K562 (cell line): ENCODE measurements at regions not wholly inside any gene's neighbourhood (a gene's known extent, or its start where the extent isn't known, plus 50 kb on each side); places are given as distances from the start of the nearest gene placed in this dataset.

Experiments
- ATAC-seq: fragments of 200-7000 bp; cut with Tn5 transposase; 3 replicates; pipeline ENCODE4 v1.9.1; 2020; ENCODE audit warnings: moderate library complexity
- BruUV-seq: library from RNA; stranded (reverse); fragments of 400-500 nt; replicated peaks from 2 replicates; lab custom pipeline; 2021; lab: Mats Ljungman, UMichigan
- CTCF ChIA-PET: fragments of 300-600 bp; formaldehyde crosslinking; extraction: SDS; loops from one replicate; lab custom pipeline; 2021; ENCODE audit warnings: low intra/inter-chr PET ratio; lab: Yijun Ruan, JAX
- POLR2A ChIA-PET: fragments of 300-600, 350-650 bp; sonication (Branson Sonifier 250); formaldehyde crosslinking; extraction: SDS; loops from one replicate; lab custom pipeline; 2021; ENCODE audit warnings: antibody characterized with exemption, inconsistent platforms; lab: Yijun Ruan, JAX
- DNase-seq, 4 experiments: peaks; one replicate each; pipeline versions ENCODE4 v3.0.0 to v3.0.0-alpha.2; 2011 to 2018; ENCODE audit warnings: low spot score in 3 of 4, mixed read lengths in 3 of 4; ENCODE audit errors: extremely low read depth in 1 of 4
- FAIRE-seq: peaks from 2 replicates; lab custom pipeline; 2011; peaks lifted over from hg19 to GRCh38; lab: Jason Lieb, UNC
- H2AFZ ChIP-seq: 2 replicates; pipeline ENCODE4 v1.6.0; 2011; ENCODE audit warnings: low read depth, low read length, control low read depth, inconsistent platforms
- H3K27ac ChIP-seq: fragments of 200-600 bp; 3 replicates; pipeline ENCODE4 v1.8.0; 2011; ENCODE audit warnings: low read depth, mild to moderate bottlenecking, control low read depth, inconsistent platforms, low read length, moderate library complexity, mixed read lengths; ENCODE audit errors: extremely low read depth
- H3K27me3 ChIP-seq, 2 experiments: fragments of 300-600 bp in 1 of 2; 2 replicates in 1 of 2; 3 replicates in 1 of 2; pipeline versions ENCODE4 v1.6.0 to v1.8.0; 2011; ENCODE audit warnings: inconsistent platforms in 2 of 2, low read length in 2 of 2, mild to moderate bottlenecking in 1 of 2, mixed read lengths in 1 of 2, moderate library complexity in 1 of 2; ENCODE audit not compliant: control insufficient read depth in 2 of 2, insufficient read depth in 2 of 2
- H3K36me3 ChIP-seq: fragments of 300-600 bp; 3 replicates; pipeline ENCODE4 v1.8.0; 2011; ENCODE audit warnings: mild to moderate bottlenecking, low read length, inconsistent platforms; ENCODE audit not compliant: control insufficient read depth, insufficient read depth
- H3K4me1 ChIP-seq, 2 experiments: fragments of 200-600 bp in 1 of 2; replicated peaks in 1 of 2; 2 replicates in 1 of 2; 3 replicates in 1 of 2; pipeline versions ENCODE4 v1.5.1 to v1.8.0; 2011; ENCODE audit warnings: inconsistent platforms in 2 of 2, low read length in 2 of 2, mild to moderate bottlenecking in 1 of 2, mixed read lengths in 1 of 2, moderate library complexity in 1 of 2; ENCODE audit not compliant: control insufficient read depth in 2 of 2, insufficient read depth in 2 of 2
- H3K4me2 ChIP-seq: 2 replicates; pipeline ENCODE4 v1.6.1; 2011; ENCODE audit warnings: low read length, control low read depth, inconsistent platforms, mixed read lengths; ENCODE audit not compliant: insufficient read depth
- H3K4me3 ChIP-seq: fragments of 200-600 bp; sonication (generic), shearing (Covaris generic); 2 replicates; pipeline ENCODE4 v1.5.1; 2016; ENCODE audit warnings: control low read depth, inconsistent platforms
- H3K79me2 ChIP-seq: fragments of 200-600 bp; 3 replicates; pipeline ENCODE4 v1.8.0; 2011; ENCODE audit warnings: low read length, inconsistent platforms; ENCODE audit not compliant: control insufficient read depth, insufficient read depth
- H3K9ac ChIP-seq, 2 experiments: 2 replicates each; pipeline versions ENCODE4 v1.6.0 to v1.6.1; 2011; ENCODE audit warnings: low read depth in 2 of 2, low read length in 2 of 2, control low read depth in 1 of 2, inconsistent platforms in 1 of 2, mild to moderate bottlenecking in 1 of 2, mixed read lengths in 1 of 2; ENCODE audit not compliant: insufficient read depth in 1 of 2
- H3K9me1 ChIP-seq: one replicate; pipeline ENCODE4 v1.6.0; 2011; ENCODE audit warnings: inconsistent platforms, mild to moderate bottlenecking, low read length, moderate library complexity; ENCODE audit not compliant: control insufficient read depth, insufficient read depth
- H3K9me3 ChIP-seq: replicated peaks from 2 replicates; pipeline ENCODE4 v1.5.1; 2011; ENCODE audit warnings: low read depth, low read length, inconsistent platforms; ENCODE audit not compliant: control insufficient read depth, insufficient read depth
- H4K20me1 ChIP-seq: replicated peaks from 2 replicates; pipeline ENCODE4 v1.6.1; 2011; ENCODE audit warnings: low read length, inconsistent platforms, mixed read lengths; ENCODE audit not compliant: control insufficient read depth, insufficient read depth
- CBFA2T3 ChIP-seq: fragments of 450-650 bp; IDR thresholded peaks from 2 replicates; pipeline ENCODE4 v1.6.1; 2017
- ETV5 ChIP-seq: sonication (generic); formaldehyde crosslinking; IDR thresholded peaks from 2 replicates; pipeline ENCODE4 v1.4.0; 2020; ENCODE audit warnings: low read depth, mild to moderate bottlenecking, missing genetic modification reagents
- FOXP1 ChIP-seq: sonication (generic); formaldehyde crosslinking; IDR thresholded peaks from 2 replicates; pipeline ENCODE4 v1.8.0; 2022; ENCODE audit warnings: mild to moderate bottlenecking, missing genetic modification reagents
- HCFC1 ChIP-seq: IDR thresholded peaks from 2 replicates; pipeline ENCODE4 v1.6.1; 2012; ENCODE audit warnings: low read depth, low read length, improper control_type of control experiment
- MEF2A ChIP-seq: IDR thresholded peaks from 2 replicates; pipeline ENCODE4 v1.6.1; 2011; ENCODE audit warnings: low read depth, mild to moderate bottlenecking, low read length, moderate library complexity; ENCODE audit not compliant: control insufficient read depth
- RBM39 ChIP-seq: fragments of 200-400 bp; formaldehyde crosslinking; optimal IDR thresholded peaks from 2 replicates; pipeline ENCODE3; 2018; ENCODE audit warnings: low read depth, low read length
- SIX5 ChIP-seq, 2 experiments: IDR thresholded peaks; 2 replicates each; pipeline ENCODE4 v1.6.1; 2011; ENCODE audit warnings: low read length in 2 of 2, borderline replicate concordance in 1 of 2, low read depth in 1 of 2, mild to moderate bottlenecking in 1 of 2, moderate library complexity in 1 of 2; ENCODE audit not compliant: insufficient read depth in 1 of 2
- SMC3 ChIP-seq: conservative IDR thresholded peaks from 2 replicates; pipeline ENCODE4 v1.6.1; 2011; ENCODE audit warnings: low read depth, low read length, improper control_type of control experiment; ENCODE audit not compliant: insufficient read depth
- SP2 ChIP-seq: IDR thresholded peaks from 2 replicates; pipeline ENCODE4 v1.6.1; 2011; ENCODE audit warnings: mild to moderate bottlenecking, low read depth, low read length, moderate library complexity; ENCODE audit not compliant: poor library complexity, severe bottlenecking; ENCODE audit errors: extremely low read depth
- SRF ChIP-seq, 2 experiments: fragments of 250-450, 450-650 bp in 1 of 2; sonication (Bioruptor Pico) in 1 of 2; sonication (generic) in 1 of 2; formaldehyde crosslinking; IDR thresholded peaks; 2 replicates each; pipeline versions ENCODE4 v1.5.0 to v1.5.1; 2020 to 2022; ENCODE audit warnings: mild to moderate bottlenecking in 1 of 2, missing genetic modification reagents in 1 of 2
- STAG1 ChIP-seq: sonication (generic); formaldehyde crosslinking; IDR thresholded peaks from 2 replicates; pipeline ENCODE4 v1.5.0; 2020; ENCODE audit warnings: missing genetic modification reagents, borderline replicate concordance
- TAF9B ChIP-seq: fragments of 450-650 bp; IDR thresholded peaks from 2 replicates; pipeline ENCODE4 v1.6.1; 2018; ENCODE audit warnings: mild to moderate bottlenecking; ENCODE audit not compliant: partially characterized antibody
- XRCC5 ChIP-seq: fragments of 200-400 bp; formaldehyde crosslinking; IDR thresholded peaks from 2 replicates; pipeline ENCODE4 v1.6.1; 2017; ENCODE audit warnings: low read depth, mild to moderate bottlenecking, low read length
- ZFP1 ChIP-seq: fragments of 450-650 bp; formaldehyde crosslinking; IDR thresholded peaks from 2 replicates; pipeline ENCODE4 v1.4.0; 2020; ENCODE audit warnings: mild to moderate bottlenecking, mixed read lengths
- ZFP30 ChIP-seq: fragments of 250-450 bp; sonication (Bioruptor Pico); IDR thresholded peaks from 2 replicates; pipeline ENCODE4 v1.8.0; 2022; ENCODE audit warnings: moderate library complexity, mild to moderate bottlenecking, inconsistent platforms, borderline replicate concordance
- ZNF175 ChIP-seq: fragments of 200-800 bp; sonication (Bioruptor generic); IDR thresholded peaks from 2 replicates; pipeline ENCODE4 v1.6.1; 2016; ENCODE audit warnings: low read depth, mild to moderate bottlenecking, missing genetic modification characterization, missing compliant biosample characterization
- ZNF232 ChIP-seq: sonication (generic); formaldehyde crosslinking; IDR thresholded peaks from 2 replicates; pipeline ENCODE4 v1.8.0; 2022; ENCODE audit warnings: mild to moderate bottlenecking, missing genetic modification reagents
- ZNF274 ChIP-seq: IDR thresholded peaks from 2 replicates; pipeline ENCODE4 v1.6.1; 2011; ENCODE audit warnings: low read depth, mild to moderate bottlenecking, low read length, moderate library complexity, borderline replicate concordance
- ZNF609 ChIP-seq: sonication (generic); formaldehyde crosslinking; IDR thresholded peaks from 2 replicates; pipeline ENCODE4 v1.8.1; 2023; ENCODE audit warnings: missing genetic modification reagents, mild to moderate bottlenecking, borderline replicate concordance
- WGBS: fragments of 100-300 bp; shearing (Covaris generic); methylation state at CpG from one replicate; pipeline ENCODE4 v1.1.6; 2016; ENCODE audit warnings: low coverage, mixed read lengths; ENCODE audit not compliant: insufficient coverage; ENCODE audit errors: missing lambda C conversion rate; 5-methylcytosine and 5-hydroxymethylcytosine counted together
- in situ Hi-C: fragments of 300-500 bp; cut with MboI; formaldehyde crosslinking; loops from 4 replicates; pipeline ENCODE4 v1.15.0; 2018; ENCODE audit warnings: inconsistent platforms, mixed read lengths
- intact Hi-C: fragments of 100-400 bp; cut with micrococcal nuclease; formaldehyde crosslinking; loops from 2 replicates; pipeline ENCODE4 v1.14.2; 2022
- TF ChIP-seq, protein P1 (sequence below): fragments of 250-450 bp; sonication (Bioruptor Pico); IDR thresholded peaks from 2 replicates; pipeline ENCODE4 v1.8.0; 2021; ENCODE audit warnings: borderline replicate concordance, mild to moderate bottlenecking, moderate library complexity; ENCODE audit not compliant: poor library complexity, severe bottlenecking

GRCh38 chr12:126262829-126263228 lies 1197.6 kb downstream of the AACS start:
- BruUV-seq, result no TSS peak
- FAIRE-seq (no peak), DNase-seq (no peak), ATAC-seq (no peak)
- Histone ChIP-seq H3K9me1 (no peaks in the 10 kb centered on the region), H3K4me1 (no peaks in the 10 kb centered on the region), H4K20me1 (no peaks in the 10 kb centered on the region), H3K27ac (no peak overlapping the region), H2AFZ (no peak overlapping the region), H3K9ac (no peak overlapping the region), H3K79me2 (no peaks in the 10 kb centered on the region), H3K9me3 (0 out of 2 replicates have a peak, but pooled peaks cover 2% of the 10 kb centered on the region), H3K36me3 (no peaks in the 10 kb centered on the region), H3K27me3 (no peaks in the 10 kb centered on the region), H3K4me3 (no peak overlapping the region), H3K4me2 (no peak overlapping the region)
- no peak for TF ChIP-seq TAF9B
- TF ChIP-seq, protein P1, sequence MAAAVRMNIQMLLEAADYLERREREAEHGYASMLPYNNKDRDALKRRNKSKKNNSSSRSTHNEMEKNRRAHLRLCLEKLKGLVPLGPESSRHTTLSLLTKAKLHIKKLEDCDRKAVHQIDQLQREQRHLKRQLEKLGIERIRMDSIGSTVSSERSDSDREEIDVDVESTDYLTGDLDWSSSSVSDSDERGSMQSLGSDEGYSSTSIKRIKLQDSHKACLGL, result no peak
- no peak for TF ChIP-seq SIX5 (IDR thresholded peaks at IDR 0.05; ENCODE audit: borderline replicate concordance in 1 of 2, insufficient read depth in 1 of 2, low read depth in 1 of 2, low read length in 2 of 2)
- TF ChIP-seq MEF2A, result no peak
- no peak for TF ChIP-seq ZFP30
- no peak for TF ChIP-seq ZNF609 (CRISPR knock-in tag)
- TF ChIP-seq STAG1 (CRISPR knock-in tag), result no peak
- TF ChIP-seq ZFP1 (CRISPR knock-in tag), result no peak
- no peak for TF ChIP-seq SP2
- no peak for TF ChIP-seq ZNF175 (CRISPR knock-in tag)
- TF ChIP-seq HCFC1, result no peak
- TF ChIP-seq SMC3, result no peak
- no peak for TF ChIP-seq ZNF274
- TF ChIP-seq CBFA2T3, result no peak
- no peak for TF ChIP-seq XRCC5
- no peak for TF ChIP-seq SRF (CRISPR knock-in tag; IDR thresholded peaks at IDR 0.05)
- TF ChIP-seq ZNF232 (CRISPR knock-in tag), result no peak
- no peak for TF ChIP-seq FOXP1 (CRISPR knock-in tag)
- TF ChIP-seq RBM39, result no peak
- no peak for TF ChIP-seq ETV5 (CRISPR knock-in tag)
- WGBS, result 5% methylated on average over 5 of the region's 5 CpGs
- intact Hi-C loops (no loop called here), in situ Hi-C loops (no loop called here)
- CTCF ChIA-PET, result no interaction called here
- POLR2A ChIA-PET, result no interaction called here
